Effector CD4-positive, alpha-beta T cell (primary cell): ENCODE measurements at regions not wholly inside any gene's neighbourhood (a gene's known extent, or its start where the extent isn't known, plus 50 kb on each side); places are given as distances from the start of the nearest gene placed in this dataset.
"Not testable (repeated sequence)": the region's sequence is repeated elsewhere in the genome, so short reads cannot be mapped to it uniquely, and the experiment has no call there.

Experiments used
- DNase-seq: peaks from one replicate; pipeline ENCODE4 v3.0.0-alpha.2; 2020

DNA sequence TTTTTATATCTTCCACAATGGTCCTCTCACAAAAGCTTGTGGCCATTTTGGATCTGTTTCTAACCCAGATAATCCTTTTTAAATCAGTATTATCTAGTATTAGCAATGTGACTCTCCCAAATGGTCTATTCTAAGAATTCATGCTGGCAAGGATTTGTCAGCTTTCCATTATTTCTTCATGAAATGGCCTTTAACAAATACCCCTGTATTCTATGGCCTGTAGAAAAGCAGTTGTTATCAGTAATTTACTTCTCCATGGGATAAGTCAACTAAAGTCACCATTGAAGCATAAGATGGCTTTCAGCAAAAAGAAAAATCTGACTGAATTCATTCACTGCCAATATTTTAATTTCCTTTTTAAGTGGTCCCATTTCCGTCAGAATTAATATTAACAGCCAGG is 346.4 kb upstream of the FAM174A start:
- DNase-seq = no peak

DNA sequence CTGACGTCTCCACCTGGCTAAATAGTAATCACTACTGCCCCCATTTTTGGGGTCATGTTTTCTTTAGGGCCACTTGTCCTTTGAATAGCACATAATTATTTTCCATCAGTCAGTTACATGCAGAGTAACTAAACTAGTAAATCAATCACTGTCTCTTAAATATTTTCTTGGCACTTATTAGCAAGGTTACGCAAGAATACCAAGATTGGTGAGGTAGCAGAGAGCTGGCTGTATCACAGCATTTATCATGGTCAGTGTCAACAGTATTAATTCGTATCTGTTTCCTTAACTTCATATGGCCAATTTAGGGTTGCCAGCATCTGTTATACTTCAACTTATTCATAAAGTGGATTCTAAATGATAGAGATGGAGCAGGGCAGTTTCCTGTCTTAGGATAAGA is 346.8 kb upstream of the FAM174A start:
- DNase-seq = no peak

DNA sequence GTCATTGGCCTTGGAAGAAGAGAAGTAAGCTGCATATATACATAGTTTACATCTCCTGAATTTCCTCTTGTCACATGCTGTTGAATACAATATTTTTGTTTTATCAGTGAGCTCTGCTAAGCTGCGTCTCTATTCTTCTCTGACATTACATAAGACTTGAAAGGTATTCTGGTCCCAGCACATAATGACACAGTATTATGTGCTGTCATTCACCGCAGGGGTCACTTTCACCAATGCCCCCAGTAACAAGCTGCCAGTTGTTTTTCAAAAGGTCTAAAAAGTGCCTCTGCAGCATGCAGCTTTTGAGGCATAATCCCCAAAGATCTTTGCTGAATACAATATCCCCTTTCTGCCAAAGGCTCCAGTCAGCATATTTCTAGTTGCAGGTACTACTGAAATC is 349.0 kb upstream of the FAM174A start:
- no peak for DNase-seq

DNA sequence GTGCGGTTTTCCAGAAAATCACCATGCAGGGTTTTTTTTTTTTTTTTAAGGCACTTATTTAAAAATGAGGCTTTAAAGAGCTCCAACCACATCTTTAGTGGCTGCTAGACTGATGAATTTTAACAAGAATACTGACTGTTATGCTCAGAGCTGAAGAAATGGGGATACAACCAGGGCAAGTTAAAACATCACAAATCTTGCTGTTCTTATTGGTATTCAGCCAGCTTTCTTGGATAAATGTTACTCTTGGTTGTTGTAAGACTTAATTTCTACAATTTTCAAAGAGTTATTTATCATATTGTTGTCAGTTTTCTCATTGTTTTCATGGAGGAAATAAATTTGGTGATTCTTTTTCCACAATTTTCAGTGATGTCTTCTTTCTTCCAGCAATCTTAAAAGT is 352.8 kb upstream of the FAM174A start:
- no peak for DNase-seq

DNA sequence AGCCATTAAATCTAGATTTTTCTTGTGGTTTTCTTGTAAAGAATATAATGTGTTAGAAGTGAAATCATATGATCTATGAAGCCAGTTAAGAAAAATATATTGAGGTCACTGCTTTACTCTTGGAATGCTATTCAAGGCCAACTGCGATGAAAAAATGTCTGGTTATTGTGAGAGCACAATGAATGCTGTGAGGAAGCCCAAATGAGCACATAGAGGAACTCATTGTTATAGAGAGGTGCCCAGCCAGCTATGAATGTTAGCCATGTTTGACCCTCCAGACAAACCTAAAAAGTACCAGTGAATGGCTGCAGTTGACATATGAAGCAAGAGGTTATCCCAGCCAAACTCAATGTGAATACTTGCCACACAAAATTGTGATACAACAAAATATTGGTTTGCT is 359.8 kb upstream of the FAM174A start:
- DNase-seq = no peak

DNA sequence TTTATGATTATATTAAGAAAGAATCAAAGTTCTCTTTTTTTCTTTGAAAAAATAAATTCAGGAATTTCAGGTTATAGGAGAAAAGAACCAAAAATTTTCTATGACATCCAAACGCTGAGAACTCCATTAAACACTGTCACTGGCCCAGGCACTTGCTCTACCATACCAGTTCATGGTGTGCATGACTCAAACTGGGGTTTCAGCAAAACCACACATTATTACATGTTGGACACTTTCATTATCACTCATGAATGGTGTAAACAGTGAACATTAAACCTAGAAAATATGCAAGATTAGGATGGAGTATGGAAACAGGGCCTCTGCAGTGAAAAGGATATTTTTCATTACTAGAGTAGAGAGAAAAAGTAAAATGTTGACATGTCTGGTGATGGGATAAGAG is 369.9 kb upstream of the FAM174A start:
- DNase-seq = no peak

DNA sequence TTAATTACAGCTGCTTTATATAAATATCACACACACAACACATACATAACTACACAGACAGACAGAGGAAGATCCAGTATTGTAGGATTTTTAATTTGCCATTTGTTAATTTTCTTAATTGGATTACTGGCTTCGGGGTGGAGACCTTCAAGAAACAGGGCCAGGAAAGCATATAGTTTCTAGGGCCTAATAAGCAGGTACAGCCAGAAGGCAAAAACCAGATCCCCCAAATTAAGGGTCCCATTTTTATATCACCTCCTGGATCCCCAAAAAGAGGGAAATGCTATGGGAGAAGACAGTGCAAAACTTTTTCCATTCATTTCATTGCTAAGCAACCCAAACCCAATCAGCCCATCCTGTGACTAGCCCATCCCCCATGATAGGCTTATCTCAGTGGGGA is 373.3 kb upstream of the FAM174A start:
- no peak for DNase-seq

DNA sequence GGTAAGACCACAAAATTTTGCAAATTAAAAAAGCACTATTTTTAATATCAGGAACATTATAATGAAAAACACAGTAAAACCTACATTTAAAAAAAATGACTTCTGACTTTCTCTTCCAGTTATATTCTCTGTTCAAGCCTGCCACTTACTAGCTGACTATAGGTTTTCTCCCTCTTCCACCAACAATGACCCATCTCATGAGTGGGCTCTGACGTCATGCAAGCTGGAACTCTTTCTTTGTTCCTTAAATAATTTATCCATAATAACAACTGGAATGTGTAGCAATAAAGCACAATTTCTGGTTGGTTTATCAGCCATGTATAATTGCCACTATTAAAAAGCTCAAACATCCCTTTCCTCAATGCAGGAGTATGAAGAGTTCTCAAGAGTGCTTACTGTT is 378.1 kb upstream of the FAM174A start:
- no peak for DNase-seq

DNA sequence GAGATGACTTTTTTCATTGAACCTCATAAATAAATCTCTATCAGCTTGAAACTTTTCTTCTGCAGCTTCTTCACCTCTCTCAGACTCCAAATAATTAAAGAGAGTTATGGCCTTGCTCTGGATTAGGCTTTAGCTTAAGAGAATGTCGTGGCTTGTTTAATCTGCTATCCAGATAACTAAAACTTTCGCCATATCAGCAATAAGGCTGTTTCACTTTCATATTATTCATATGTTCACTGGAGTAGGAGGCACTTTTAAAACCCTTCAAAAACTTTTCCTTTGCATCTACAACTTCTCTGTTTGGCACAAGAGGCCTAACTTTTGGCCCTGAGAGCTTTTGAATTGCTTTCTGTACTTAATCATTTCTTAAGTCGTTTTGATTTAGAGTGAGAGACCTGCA is 386.9 kb upstream of the FAM174A start:
- DNase-seq = no peak

DNA sequence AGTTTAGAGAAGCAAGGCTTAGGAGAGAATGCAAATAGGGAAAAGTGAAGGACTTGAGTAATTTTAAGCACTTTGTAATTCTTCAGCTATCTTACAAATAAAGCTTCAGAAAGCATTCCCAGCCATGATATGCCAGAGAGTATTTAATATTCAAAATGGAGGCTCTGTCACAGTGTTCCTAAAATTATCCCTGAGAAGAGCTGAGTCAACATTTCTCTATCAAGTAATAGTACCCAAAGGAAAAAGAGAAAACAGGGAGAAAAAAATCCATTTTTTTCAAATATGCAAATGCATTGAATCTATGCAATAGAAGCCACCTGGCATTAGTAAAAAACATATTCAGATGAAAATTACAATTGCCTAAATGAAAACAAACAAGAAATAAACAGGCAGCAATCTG is 392.6 kb upstream of the FAM174A start:
- DNase-seq = no peak

DNA sequence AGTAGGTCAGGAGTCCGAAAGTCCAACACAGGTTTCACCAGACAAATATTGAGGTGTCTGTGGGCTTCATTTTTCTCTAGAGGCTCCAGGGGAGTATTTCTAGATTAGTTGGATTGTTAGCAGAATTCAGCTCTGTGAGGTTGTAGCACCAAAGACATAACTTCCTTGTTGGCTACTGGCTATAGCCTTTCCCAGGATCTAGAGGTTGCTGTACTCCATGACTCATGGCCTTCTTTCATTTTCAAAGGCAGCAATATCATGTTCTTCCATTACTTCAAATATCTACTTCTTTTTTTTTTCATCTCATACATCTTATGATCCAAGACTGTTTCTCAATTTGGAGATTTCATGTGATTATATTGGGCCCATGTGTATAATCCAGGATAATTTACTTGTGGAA is 404.0 kb upstream of the FAM174A start:
- DNase-seq = no peak

DNA sequence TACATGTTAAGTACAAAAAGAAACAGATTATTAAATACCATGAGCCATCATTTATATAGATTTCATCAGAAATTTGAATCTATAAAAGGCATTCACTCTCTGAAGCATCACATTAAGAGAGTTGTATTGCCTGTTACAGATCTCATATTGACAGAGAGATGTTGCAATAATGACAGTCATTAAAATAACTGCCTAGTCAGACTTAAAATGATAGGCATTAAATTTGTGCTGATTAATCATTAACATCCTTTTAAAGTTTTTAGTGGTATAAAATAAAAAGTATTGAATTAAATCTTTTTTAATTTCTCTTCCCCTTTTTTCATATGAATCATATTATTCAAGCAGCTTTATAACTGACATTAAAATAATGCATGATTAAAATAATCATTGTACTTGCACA is 404.9 kb upstream of the FAM174A start:
- no peak for DNase-seq

DNA sequence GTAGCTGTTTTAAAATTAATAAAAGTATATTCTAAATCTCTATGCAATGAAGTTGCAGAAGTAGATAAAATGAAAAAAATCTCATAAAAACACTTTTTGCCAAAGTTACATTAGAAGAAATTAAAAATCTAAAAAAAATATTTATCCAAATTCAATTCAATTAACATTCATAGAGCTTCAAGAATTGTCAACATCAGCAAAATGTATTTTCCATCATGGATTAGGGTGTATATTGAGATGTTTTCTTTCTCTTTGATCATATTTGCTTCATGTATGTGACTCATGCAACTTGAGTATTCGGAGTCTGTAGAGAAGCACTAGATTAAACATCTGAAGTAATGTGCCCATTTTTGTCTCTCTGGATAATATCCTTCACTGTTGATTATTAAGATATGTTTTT is 415.3 kb upstream of the FAM174A start:
- DNase-seq = no peak

DNA sequence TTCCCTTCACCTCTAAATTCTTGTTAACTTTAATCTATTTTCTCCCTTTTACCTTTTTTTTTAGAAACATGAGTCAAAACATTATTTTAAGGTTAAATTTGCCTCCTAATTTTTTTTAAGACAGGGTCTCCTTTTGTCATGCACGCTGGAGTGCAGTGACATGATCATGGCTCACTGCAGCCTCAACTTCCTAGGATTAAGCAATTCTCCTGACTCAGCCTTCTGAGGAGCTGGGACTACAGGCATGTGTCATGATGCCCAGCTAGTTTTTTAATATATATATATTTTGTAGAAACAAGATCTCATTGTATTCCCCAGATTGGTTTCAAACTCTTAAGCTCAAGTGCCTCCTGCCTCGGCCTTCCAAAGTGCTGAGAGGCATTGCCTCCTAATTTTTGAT is 424.7 kb upstream of the FAM174A start:
- DNase-seq = no peak

DNA sequence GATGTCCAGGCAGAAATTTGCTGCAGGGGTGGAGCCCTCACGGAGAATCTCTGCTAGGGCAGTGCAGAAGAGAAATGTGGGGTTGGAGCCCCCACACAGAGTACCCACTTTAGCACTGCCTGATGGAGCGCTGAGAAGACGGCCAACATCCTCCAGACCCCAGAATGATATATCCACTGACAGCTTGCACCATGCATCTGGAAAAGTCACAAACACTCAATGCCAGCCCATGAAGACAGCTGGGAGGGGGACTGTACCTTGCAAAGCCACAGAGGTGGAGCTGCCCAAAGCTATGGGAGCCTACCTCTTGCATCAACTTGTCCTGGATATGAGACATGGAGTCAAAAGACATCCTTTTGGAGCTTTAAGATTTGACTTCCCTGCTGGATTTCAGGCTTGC is 426.3 kb upstream of the FAM174A start:
- DNase-seq = no peak

DNA sequence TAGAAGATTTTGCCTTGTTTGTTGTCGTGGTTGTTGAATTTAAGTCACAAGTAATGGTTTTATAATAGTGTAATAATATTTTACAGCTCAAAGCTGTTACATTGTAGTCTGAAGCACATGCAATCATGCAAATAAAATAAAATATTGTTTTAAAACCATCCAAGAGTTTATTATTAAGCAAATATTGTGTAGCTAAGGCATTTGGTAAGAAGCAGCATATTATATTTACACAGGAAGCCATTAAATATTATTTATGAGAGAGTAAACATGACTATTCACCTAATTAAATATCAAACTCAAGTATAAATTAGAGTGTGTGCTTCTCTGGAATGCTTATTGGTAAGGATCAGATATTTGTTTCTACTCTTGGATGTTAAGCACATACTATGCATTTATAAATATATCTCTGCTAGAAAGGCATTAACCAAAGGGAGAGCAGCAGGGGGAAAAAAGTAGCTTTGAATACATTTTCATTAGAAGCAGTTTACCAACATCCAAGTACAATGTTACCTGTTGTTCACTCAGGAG is 431.5 kb upstream of the FAM174A start:
- not testable (repeated sequence) for DNase-seq

DNA sequence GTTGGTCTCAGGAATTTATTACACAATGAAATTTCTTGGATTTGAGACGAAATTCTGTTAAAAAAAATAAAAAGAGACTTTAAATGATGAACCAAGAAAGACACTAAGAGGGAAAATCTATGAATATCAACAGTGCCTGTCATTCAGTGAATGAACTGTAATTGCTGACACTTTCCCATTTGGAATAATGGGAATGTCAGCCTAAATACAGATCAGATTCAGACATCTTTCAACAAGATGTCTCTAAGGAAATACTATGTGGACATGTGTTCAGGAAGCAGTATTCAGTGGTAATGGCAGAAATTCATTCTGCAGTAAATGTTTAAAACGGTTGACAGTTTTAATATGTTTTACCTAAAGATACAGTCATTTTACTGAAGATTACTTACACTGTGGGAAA is 433.7 kb upstream of the FAM174A start:
- DNase-seq = not testable (repeated sequence)

DNA sequence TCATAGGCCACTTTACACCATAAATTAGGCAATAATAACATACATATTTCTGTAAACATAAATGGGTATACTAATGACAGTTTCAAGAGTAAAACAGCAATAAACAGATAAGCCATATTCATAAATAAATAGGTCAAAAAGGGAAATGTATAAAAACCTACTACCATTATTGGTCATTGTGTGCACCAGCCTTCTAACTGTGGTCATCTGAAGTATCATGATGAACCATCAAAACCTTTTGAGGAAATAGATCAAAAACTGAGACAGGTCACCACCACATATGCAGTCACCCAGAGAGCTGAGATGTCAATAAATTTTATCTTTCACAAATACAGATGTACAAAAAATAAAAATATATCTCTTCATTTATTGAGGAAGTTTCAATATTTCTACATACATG is 438.8 kb upstream of the FAM174A start:
- not testable (repeated sequence) for DNase-seq

DNA sequence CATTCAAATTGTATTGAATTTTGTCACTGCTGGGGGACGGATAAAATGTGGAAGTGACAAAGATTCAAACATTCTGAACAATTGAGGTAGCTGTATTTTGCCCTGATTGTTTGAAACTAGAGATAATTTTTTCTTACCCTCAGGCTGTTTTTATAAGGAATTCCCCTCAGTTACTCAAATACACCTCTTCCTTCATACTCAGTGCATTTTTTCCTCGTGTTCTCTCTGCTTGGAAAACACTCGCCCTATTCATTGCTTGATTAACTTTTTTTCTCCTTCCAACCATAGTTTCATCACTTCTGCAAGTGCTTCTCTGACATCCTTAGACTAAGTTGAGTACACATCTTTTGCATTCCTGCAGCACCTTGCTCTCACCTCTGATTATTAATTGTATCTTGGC is 454.5 kb upstream of the FAM174A start:
- DNase-seq = not testable (repeated sequence)

DNA sequence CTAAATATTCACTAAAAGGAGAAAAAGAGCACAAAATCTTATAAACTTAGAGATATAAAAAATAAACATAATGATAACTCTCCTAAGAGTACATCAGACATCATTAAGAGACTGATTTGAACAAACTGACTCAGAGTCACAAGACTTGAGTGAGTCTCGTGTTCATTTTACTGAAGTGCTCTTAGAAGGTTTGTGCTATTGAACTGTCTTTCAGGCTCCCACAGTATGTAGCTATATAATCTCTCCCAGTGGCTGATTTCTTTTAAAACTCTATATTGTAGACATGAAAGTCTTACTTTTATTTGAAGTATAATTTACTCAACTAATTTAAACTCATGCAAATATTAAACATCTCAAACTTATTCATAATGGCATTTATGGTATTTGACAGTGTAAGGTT is 456.0 kb upstream of the FAM174A start:
- not testable (repeated sequence) for DNase-seq

DNA sequence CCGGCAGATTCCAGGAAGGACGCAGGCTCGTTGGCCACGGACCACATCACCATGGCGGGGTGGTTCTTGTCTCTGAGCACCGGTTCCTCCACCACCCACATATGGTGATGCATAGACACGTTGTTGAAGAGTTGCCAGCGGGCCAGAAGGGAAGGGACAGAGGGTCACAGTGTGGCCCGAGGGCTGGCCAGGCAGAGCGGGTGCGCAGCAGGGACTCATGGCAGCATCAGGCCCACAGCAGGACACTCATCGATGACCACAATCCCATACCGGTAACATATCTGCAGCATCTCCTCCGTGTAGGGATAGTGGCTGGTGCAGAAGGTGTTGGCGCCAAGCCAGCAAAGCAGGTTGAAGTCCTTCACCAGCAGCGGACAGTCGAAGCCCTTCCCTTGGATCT is 469.2 kb upstream of the FAM174A start:
- not testable (repeated sequence) for DNase-seq

DNA sequence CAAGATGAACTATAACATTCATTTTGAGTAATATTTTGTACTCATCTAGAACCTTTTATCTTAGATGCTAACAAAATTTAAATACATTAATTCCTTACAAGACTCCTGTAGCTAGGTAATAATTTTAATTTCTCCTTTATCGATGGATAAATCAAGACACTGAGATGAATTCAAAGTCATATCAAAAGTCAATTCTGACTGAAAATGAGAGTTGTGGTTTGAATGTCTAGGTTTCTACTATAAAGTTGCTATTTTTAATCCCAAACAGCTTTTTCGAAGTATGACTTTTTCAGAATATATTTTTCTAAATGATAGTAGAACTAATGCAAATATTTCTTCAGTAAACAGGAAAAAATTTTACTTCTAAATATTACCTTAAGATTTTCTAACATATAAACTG is 491.7 kb upstream of the FAM174A start:
- DNase-seq = no peak

DNA sequence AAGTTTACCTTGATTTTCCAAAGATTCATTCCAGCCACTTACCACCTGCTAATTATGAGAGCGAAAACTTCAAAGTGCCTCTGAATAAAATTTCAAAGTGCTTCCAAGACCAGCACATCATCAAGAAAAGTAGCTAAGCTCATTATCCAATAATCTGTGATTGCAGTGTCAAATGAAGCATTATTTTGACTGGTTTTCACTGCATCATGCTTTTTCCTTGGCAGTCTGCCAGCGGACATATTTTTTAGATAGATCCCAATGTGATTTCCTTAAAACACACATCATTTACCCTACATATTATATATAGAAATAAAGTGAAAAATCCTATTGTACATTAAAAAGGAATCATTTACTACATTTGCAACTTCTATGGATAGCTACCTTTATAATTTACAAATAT is 508.6 kb upstream of the FAM174A start:
- no peak for DNase-seq

DNA sequence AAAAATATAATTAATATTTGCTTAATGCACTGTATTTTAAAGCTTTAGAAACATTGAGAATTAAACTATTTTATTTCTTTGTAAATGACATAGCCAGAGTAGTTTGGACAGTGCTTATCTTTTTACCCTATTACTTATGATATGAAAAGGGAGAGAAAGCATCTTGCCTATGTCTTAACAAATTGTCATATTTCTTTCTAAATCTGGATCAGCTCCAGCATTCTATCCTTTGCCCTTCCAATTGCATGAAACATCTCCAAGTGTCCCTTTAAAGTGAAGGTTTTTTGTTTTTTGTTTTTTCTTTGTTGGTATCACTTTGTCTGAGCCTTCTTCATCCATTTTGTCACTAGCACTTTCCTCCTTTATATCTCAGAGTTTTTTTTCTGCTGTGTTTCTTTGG is 511.6 kb upstream of the FAM174A start:
- no peak for DNase-seq

DNA sequence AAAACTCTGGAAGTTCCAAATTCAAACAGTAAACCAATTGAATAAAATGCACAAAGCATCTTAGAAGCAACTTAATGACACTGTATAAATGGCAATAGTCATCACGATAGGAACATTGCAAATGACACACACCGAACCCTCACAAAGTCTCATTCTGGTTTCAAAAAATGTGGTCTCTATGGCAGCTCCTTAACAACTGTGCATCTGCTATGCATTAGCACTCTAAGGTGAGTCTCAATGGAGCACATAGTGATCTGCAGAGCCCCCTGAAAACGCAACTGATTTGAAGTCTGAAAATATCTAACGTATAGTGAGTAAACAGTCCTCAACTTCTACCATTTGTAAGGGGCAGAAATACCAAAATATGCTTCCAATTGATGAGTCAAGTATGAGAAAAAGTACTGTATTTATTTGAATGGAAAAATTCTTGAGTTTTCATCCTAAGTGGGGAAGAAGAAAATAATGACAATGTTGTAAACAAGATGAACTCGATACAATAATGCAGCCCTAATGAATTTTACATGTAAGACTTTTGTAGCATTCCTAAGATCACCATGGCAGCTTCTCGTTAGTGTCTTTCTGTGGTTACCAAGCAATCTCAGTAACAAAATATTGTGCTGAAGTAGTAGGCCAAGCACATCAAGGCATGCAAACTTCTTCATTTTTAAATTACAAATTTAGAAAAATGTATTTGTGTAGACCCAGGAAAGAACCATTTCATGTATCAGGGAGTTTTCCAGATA is 517.5 kb upstream of the FAM174A start:
- no peak for DNase-seq
